Fibroblast of pulmonary artery (primary cell): ENCODE measurements at regions not wholly inside any gene's neighbourhood (a gene's known extent, or its start where the extent isn't known, plus 50 kb on each side); places are given as distances from the start of the nearest gene placed in this dataset.

Experiments used
- DNase-seq: peaks from one replicate; pipeline ENCODE4 v3.0.0-alpha.2; 2010; ENCODE audit warnings: low read depth
- H3K4me3 ChIP-seq: replicated peaks from 2 replicates; pipeline ENCODE4 v1.5.1; 2011; ENCODE audit warnings: low read depth, mild to moderate bottlenecking, control low read depth, low read length, moderate library complexity
- TF ChIP-seq, protein P1 (sequence below): IDR thresholded peaks from 2 replicates; pipeline ENCODE4 v1.5.1; 2011; ENCODE audit warnings: mild to moderate bottlenecking, control low read depth, low read length, inconsistent platforms; ENCODE audit errors: missing control alignments

DNA sequence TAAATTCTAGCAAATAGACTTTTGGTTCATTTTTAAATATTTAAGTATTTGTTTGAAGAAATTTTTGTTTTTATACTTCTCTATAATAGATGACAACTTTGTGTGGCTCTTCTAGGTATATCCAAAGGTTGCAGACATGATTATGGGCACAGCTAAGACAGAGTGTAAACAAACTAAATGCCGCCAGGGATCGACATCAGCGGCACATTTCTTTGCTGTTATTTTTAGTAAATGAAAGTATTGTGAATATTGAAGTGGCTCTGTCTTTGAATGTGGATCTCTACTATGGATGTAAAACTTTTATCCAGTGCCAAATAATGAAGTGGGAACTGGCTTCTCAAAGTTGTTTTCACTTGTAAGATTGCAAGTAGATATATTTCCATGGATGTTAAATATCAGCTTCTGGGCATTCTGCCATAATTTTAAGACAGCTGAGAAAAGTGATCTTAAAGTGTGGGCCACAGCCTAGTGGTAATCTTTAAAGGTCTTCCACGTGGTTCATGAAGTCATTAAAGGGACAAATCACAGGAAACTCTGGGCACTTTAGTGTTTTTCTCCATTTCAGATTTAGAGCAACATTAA is 589.9 kb downstream of the ZNF608 start:
- no peak overlapping the region for H3K4me3 ChIP-seq
- peak; percentile 39 for DNase-seq
- TF ChIP-seq, protein P1, sequence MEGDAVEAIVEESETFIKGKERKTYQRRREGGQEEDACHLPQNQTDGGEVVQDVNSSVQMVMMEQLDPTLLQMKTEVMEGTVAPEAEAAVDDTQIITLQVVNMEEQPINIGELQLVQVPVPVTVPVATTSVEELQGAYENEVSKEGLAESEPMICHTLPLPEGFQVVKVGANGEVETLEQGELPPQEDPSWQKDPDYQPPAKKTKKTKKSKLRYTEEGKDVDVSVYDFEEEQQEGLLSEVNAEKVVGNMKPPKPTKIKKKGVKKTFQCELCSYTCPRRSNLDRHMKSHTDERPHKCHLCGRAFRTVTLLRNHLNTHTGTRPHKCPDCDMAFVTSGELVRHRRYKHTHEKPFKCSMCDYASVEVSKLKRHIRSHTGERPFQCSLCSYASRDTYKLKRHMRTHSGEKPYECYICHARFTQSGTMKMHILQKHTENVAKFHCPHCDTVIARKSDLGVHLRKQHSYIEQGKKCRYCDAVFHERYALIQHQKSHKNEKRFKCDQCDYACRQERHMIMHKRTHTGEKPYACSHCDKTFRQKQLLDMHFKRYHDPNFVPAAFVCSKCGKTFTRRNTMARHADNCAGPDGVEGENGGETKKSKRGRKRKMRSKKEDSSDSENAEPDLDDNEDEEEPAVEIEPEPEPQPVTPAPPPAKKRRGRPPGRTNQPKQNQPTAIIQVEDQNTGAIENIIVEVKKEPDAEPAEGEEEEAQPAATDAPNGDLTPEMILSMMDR = no peak

- H3K4me3 ChIP-seq = no peak overlapping the region
- no peak for DNase-seq
- TF ChIP-seq, protein P1 = no peak
Measured at GRCh38 chr5:124154714-124155113, 591.7 kb downstream of the ZNF608 start.

DNA sequence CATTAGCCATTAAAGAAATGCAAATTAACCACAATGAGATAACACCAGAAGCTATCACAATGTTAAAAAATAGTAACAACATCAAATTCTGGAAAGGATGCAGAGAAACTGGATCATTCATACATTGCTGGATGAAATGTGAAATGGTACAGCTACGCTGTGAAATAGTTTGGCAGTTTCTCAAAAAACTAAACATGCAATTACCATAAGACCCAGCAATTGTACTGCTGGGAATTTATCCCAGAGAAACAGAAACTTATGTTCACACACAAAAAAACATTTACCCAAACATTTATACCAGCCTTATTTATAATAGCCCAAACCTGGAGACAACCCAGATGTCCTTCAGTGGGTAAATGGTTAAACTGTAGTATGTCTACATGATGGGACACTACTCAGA is 592.9 kb downstream of the ZNF608 start:
- no peak for DNase-seq
- TF ChIP-seq, protein P1 = no peak
- no peak overlapping the region for H3K4me3 ChIP-seq

DNA sequence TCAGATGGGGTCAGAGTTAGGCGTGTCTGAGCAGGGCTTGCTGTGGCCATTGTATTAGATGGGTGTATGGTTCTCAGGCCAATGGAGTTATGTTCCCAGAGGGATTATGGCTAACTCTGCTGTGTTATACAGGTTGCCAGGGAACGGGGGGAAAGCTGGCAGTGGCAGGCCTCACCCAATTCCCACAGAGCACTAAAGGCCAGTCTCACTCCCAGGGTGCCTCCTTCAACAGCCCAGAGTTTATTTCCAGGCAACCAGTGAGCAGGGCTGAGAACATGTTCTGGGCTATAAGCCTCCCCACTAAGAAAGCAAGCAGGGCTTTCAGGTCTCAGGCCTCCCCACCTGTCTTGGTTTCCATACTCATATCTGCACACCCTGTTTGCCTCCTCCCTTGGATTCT is 597.9 kb downstream of the ZNF608 start:
- no peak overlapping the region for H3K4me3 ChIP-seq
- TF ChIP-seq, protein P1 = no peak
- no peak for DNase-seq

- TF ChIP-seq, protein P1 = no peak
- DNase-seq = no peak
- no peak overlapping the region for H3K4me3 ChIP-seq
Measured at GRCh38 chr5:124140060-124140459, 606.4 kb downstream of the ZNF608 start.

- TF ChIP-seq, protein P1 = no peak
- DNase-seq = no peak
Measured at GRCh38 chr5:124139477-124139876, 607.0 kb downstream of the ZNF608 start.

GRCh38 chr5:124136609-124137008 is 609.8 kb downstream of the ZNF608 start:
- no peak for DNase-seq
- no peak overlapping the region for H3K4me3 ChIP-seq
- TF ChIP-seq, protein P1 = no peak

More at GRCh38 chr5:124139477-124139876, 607.0 kb downstream of the ZNF608 start:
- H3K4me3 ChIP-seq = no peak overlapping the region
